Activated CD8-positive, alpha-beta memory T cell treated with anti-CD3 and anti-CD28 coated beads, Interleukin-2, amount 50 U/mL, for 48 hours (primary cell): ENCODE measurements at regions not wholly inside any gene's neighbourhood (a gene's known extent, or its start where the extent isn't known, plus 50 kb on each side); places are given as distances from the start of the nearest gene placed in this dataset.
"Not testable (repeated sequence)": the region's sequence is repeated elsewhere in the genome, so short reads cannot be mapped to it uniquely, and the experiment has no call there.

Experiments used
- DNase-seq: peaks from one replicate; pipeline ENCODE4 v3.0.0-alpha.2; 2020

DNA sequence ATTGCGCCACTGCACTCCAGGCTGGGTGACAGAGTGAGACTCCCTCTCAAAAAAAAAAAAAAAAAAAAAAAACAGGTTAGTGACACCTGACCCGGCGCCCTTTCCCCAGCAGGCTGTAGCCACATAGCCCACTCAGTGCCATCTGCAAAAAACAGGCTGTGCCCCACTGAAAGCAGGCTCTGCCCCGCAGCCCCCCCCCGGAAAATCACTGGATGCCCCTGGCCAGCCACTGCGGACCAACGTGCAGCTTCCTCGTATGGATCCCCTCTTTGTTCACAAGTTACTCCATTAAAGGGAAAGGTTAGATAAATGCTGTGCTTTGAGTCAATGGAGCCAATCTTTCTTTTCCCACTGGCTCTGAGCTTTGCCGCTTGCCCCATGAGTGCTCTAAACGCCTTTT lies 660.3 kb downstream of the TBC1D22A start:
- DNase-seq, result no peak

DNA sequence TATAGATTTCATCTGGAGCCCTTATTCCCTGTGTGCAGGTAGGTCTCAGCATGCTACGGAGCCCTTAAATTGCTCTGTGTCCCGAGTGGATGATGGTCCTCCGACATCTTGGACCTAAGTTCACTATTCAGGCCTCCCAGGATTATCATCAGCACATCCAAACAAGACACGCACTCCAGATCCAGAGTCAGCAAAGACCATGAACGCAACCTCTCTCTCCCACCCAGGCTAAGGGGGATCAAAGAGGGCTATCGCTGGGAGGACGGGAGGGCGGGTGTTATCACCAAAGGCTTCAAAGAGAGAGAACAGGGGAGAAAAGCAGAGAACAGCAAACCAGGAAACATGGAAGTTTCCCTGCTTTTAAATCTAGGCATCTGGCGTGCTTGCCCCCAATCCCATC lies 659.4 kb downstream of the TBC1D22A start:
- no peak for DNase-seq

DNA sequence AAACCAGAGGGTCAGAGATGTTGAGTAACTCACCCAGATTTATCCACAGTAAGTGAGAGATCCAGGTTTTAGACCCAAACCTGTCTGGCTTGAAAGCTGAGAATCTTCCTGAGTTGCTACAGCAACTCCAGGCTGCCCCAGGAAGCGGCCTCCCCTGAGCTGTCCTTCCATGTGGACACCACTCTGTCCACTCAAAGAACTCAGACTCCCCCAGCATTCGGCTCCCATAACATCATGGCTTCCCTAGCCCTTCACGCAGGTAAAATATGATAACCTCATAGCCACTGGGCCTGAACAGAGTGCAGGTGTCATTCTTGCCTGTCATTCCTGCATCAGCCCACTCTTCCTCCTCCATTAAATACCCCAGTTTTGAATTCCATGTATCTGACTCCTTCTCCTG lies 657.8 kb downstream of the TBC1D22A start:
- DNase-seq, result no peak

DNA sequence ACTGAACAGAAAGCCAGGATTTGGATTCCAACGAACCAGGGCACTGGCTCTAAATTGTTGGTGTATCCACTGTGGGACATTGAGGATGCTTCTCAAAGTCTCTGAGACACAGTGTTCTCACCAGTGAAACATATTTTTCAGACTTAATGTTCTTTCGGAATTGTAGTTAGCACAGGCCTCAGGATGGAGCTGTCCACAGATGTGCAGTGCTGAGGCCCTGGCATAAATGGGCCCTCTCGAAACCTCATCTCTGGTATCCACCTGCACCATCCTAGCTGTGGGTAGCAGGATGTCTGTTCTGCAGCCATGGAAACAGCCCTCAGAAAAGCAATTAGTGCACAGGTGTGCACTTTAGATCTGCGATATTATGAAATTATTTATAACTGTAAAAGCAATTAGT lies 656.8 kb downstream of the TBC1D22A start:
- no peak for DNase-seq

DNA sequence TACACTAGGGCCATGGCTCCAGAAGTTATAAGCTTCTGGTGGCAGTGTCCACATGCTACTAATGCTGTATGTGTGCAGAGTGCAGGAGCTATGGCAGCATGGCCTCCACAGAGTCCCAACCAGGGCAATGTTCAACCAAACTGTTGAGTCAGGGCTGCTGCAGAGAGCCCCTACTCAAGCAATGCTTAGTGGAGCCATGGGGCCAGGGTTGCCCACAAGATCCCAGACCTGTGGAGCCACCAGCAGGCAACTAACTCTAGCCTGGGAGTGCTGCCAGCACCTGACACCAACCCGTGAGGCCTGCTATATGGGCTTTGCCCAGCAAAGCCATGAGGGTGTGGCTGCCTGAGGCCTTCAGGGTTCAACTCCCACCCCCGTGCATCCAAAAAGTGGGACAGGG lies 655.2 kb downstream of the TBC1D22A start:
- DNase-seq, result no peak

DNA sequence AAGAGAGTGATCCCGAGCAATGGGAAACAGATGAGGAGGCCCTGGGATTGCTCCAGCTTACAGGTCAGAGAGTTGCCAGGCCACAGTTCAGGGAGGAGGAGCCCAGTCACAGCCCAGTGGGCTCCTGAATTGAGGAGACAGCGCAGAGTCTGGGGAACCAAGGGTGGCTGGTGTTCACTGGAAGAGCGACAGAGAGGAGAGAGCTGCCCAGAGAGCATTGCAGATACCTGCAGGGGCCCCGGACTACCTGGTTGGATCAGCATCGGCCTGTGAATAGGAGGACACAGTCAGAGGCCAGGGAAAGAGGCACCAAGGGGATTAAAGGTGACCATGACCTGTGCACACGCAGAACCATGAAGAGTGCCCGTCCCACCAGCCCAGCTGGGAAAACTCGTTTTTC lies 648.6 kb downstream of the TBC1D22A start:
- DNase-seq, result peak; percentile 3

DNA sequence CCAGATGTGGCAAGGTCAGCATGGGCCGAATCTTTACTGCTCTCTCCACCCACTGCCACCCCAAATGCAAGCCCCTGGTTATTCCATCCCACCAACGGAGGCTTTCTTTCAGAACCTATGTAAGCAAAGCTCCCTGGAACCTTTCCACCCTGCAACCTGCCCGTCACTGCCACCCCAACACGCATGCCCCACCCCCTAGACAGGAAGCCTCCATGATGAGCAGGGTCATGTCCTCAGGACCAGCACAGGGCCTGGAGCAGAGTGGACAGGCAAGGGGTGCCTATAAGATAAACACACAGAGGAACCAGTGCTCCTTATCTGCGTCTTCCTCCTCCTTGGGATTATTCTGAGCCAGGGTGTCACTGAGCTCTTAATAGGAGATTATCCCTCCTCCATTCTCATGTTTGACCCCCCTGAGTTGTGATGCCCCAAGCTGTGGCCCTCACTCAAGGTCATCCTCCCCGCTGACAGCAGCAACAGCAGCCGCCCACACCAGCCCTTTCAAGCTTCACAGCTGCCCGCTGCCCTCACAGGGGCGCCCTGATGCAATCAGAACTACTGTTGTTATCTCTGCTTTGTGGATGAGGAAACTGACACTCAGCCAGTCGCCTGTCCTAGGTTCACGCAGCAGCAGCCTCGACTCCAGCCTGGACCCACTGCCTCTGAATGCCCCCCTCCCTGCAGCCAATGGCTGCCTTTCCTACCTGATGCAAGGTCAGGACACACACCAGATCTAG lies 647.3 kb downstream of the TBC1D22A start:
- peak; percentile 22 for DNase-seq

DNA sequence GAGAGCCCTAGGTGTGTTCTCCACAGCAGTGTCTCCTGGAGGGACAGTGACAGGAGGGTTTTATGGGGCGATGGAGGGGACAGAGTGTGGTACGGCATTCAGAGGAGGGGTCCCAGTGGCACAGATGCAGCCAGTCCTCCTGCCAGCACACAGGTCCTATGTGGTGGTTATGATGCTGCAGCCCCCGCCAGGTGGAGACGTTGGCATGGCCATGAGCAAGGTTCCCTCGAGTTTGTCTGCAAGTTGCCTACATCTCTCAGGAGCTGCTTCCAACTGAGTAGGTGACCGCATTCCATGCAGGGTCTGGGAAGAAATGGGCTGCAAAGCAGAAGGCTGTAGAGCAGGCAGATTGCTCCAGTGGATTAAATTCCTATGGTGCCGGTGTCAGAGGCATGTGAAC lies 646.0 kb downstream of the TBC1D22A start:
- DNase-seq, result peak; percentile 34

DNA sequence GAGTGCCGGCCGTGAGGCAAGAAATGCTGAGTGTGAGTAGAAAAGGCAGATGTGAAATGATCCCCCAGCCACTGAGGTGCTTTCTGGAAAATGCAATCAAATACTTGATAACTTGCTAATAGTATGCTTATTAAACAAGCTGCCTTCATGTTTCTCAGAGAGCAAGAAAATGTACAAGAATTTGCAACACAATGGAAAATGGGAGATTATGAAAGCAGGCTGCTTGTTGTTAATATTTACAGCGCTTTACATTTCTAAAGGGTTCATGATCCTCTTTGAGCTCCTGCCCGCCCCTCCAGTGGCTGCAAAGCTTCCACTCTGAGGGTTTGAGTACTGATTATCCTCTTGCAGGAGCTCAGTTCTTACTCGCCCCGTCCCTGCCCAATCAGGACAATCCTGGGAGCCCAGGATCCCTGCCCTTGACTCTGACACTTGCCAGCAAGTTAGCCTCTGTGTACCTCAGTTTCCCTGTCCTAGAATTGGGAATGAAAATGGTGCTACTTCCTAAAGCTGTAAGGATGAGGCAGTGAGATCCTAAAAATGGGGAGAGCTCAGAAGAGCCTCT lies 645.1 kb downstream of the TBC1D22A start:
- DNase-seq, result peak; percentile 4

DNA sequence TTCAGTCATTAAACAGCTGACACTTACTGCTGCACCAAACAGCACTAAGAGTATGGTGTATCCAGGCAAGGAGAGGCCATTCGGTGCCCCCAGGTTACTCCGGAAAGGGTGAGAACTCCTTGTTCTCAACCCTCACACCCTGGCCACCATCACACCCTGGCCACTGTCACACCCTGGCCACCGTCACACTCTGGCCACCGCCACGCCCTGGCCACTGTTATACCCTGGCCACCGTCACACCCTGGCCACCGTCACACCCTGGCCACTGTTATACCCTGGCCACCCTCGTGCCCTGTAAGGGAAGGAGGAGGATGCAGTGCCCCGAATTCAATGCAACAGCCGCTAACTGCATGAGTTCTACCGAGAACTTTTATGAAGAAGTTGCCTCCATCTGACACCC lies 644.4 kb downstream of the TBC1D22A start:
- no peak for DNase-seq

DNA sequence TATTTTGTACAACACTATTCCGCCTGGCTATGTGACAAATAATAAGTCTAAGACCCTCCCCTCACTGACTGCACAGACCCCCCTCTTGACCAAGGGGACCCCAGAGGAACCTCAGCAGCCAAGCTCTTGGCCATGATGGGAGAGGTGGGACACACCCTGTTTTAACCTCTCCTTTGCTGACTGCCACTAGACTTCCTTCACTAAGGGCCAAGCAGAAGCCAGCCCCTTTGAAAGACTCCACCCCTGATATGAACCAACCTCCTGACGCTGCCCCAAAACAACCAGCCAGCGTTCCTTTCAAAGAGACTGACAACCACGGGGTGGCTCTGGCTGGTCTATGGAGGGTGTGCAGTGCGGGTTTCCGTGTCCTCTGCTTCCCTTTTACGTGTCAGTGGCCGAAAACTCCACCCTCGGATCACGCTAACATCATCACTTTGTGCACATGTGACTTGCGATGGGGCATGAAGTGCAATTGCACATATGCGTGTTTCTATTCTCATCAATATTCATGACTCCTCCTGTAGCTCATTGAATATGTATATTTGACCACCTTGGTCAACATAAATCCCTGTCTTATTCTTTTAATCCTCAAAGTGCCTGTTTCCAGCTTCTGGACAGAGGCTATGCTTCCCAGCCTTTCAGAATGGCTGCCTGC lies 643.9 kb downstream of the TBC1D22A start:
- DNase-seq, result peak; percentile 28

DNA sequence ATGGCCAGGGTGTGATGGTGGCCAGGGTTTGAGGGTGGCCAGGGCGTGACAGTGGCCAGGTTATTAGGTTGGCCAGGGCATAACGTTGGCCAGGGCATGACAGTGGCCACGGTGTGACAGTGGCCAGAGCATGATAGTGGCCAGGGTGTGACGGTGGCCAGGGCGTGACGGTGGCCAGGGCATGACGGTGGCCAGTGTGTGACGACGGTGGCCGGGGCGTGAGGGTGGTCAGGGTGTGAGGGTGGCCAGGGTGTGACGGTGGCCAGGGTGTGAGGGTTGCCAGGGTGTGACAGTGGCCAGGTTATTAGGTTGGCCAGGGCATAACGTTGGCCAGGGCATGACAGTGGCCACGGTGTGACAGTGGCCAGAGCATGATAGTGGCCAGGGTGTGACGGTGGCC lies 642.8 kb downstream of the TBC1D22A start:
- not testable (repeated sequence) for DNase-seq

DNA sequence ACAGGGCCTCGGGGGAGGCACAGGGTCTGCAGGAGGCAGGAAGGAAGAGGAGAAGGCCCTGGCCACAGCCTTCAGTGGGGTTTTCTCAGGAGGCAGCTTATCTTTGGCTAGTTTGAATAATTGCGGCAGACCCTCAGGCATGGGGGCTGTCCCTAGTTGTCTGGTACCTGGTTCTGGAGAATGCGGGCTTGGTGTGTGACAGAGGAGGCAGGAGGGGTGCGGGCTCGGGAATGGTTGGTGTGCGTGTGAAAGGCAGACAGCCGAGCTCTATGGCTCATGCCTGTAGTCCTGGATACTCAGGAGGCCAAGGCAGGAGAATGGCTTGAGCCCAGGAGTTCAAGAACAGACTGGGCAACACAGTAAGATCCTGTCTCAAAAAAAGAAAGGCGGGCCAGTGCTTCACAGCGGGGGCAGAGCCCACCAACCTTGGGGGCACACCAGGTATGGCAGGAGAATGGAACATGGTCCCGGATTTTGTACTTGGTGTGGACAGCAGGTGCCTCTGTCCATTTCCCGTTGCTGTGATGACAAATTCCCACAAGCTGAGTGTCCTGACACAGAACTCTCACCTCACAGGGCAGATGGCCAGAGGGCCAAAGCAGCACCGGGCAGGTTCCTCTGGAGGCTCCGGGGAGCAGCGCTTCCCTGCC lies 640.6 kb downstream of the TBC1D22A start:
- DNase-seq, result no peak

DNA sequence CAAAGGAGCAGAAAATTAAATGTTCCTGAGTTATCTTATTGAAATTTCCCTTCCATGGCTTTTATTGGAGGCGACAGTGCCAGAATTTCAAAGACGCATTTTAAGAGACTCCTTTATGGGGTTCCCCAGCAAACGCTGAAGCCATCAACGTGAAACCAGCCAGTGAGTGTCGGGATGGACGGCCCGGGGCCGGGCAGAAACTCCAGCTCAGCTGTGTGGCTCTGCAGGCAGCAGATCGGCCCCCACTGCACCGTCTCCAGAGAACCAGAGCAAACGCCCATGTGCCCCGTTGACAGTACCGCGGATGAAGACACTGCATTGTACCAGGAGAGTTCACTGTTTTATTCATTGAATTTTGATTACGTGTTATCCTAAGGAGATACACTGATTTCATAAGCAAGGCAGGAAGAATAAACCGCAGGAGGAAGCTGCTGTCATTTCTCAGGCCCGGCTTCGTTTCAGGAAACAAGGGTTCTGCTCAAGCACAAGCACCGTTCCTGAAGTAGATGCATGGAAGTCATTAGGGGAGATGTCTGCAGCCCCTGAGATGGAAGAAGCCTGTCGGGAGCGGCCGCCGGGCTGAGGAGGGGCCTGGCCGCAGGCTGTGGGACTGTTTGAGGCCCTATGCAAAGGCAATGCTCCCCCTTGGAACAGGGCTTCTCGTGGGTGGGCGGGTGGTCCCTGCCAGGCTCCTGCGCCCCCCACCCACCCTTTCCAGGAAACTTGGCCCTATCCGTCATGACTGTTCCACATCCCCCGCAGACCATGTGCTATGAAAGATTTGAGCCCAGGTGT lies 639.7 kb downstream of the TBC1D22A start:
- no peak for DNase-seq

DNA sequence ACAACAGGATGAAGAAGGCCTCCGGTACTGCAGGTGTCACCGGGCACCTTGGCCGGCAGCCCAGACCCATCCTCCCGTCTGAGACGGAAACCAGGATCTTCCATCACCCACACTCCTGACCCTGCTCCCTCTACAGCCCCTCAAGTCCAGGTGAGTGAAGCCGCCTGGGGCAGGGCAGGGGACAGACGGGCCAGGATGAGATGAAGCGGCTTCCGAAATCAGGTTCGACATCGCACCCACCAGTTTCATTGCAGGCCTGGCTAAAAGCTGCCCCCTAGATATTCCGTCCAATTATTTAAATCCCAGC lies 639.1 kb downstream of the TBC1D22A start:
- no peak for DNase-seq

DNA sequence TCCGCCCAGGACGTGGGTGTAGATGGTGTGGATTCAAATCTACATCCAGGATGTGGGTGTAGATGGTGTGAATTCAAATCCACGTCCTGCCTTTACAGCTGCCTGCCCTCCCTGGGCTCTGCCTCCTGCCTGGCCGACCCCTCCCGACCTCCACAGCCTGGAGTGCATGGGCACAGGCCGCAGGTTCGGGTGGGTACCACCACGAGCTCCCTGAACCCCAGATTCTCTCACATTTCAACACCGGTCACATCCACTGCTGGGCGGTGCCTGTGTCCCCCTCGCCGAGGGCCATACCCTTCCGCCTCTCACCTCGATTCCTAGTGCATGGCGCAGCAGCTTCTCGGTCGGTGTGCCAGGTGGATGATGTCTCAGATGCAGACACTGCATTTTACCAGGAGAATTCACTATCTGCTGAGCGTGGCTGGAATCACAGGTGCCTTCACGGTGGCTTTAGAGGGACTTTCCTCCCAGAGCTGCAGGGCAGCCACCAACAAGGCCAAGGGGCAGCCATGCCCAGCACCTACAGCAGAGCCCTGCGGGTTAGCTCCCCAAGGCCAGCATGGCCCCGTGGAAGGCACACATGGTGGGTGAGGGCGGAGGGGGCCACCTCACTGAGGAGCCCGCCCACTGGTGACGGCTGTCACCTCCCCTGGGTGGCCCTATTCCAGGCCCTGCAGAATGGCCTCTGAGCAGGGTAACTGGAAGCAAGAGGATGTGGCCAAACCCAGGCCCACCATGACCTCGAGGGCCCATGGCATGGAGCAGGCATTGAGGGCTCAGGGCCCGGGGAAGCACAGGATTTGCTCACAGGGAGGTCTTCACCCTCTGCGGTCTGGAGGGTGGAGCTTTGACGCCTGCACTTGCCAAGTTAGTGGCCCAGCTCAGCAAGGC lies 638.5 kb downstream of the TBC1D22A start:
- no peak for DNase-seq

DNA sequence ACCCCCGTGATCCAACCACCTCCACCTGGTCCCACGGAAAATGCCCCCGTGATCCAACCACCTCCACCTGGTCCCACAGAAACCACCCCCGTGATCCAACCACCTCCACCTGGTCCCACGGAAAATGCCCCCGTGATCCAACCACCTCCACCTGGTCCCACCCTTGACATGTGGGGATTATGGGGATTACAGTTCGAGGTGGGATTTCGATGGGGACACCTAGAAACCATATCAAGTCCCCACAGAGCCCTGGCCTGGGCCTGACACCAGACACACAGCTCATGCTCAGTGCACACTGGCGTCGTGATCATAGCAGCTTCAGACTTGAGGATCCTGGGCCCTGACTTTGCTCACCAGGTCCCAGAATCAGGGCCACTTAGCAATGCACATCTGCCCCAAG lies 637.7 kb downstream of the TBC1D22A start:
- not testable (repeated sequence) for DNase-seq

DNA sequence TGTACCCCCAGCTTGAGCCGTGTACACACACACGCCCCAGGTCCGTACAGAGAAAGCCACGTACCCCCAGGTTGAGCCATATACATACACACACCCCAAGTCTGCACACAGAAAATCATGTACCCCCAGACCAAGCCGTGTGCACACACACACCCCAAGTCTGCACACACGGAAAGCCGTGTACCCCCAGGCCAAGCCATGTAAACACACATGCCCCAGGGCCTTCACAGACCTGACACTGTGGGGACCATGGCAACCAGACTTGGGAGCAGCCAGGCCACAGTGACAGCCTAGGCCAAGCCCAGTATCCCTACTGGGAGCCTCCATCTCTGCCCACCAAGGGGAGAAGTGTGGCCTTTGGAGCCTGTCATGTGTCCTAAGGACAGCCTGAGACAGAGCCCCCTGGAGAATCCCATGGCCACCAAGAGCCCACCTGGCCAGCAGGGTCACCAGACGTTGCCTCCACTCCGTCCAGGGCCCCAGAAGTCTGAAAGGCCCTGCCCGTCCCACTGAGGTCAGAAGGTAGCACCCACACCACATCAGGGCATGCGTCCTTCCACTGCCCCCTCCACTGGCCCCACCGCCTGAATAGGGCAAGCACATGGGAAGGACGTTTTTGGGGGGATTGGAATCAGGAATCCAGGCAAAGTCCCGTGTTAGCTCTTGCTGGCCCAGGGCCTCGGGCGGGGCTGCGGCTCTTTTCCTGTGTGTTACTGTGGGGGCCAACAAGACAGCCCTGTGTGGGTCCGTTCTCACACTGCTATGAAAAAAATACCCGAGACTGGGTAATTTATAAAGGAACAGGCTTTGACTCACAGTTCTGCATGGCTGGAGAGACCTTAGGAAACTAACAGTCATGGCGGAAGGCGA lies 636.7 kb downstream of the TBC1D22A start:
- DNase-seq, result no peak

DNA sequence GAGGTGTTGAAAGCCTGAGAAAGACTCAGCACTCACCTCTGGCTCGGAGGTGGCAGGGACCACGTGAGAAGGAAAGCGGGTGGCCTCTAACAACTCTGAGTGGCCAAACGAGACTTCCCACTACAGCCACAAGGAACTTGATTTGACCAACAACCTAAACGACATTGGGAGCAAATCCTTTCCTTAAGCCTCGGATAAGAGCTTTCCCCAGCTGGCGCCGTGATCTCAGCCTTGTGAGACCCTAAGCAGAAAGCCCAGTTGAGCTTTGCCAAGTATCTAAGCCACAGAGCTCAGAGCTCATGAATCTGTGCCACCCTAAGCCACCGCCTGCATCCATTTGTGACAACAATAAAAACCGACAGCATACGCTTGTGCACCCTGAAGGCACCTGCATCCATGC lies 636.0 kb downstream of the TBC1D22A start:
- no peak for DNase-seq

DNA sequence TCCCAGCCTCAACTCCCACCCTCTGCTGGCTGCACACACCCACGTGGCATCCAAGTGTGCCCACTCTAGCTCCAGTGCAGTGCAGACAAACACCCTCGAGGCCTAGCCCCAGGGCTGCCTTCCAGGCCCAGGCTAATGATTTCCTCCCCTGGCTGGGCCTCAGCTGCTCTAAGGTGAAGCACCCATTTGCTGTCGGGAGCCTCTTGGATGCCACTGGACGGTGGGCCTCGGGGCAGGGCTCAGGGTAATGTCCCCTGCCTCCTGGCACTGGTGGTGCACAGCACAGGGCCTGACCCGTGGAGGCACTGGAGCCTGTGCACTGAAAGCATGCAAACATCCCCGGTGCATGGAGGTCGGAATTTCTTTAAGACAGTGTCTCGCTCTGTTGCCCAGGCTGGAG lies 635.2 kb downstream of the TBC1D22A start:
- no peak for DNase-seq

DNA sequence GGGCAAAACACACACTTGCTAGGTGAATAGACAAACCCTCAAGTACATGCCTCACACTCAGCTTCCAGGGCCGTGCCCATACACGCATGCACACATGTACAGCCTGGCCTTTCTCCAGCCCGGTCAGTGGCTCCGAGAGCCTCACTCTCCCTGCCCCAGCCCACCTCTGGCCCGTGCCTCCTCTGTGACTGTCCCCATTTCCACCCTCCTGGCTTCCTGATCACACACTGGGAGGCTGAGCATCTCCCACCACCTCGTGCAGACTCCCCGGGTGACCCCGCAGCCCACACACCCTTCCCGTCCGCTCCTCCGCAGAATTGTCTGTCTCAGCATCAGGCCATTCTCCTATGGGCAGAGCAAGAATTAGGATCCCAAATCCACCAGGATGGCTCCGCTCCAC lies 634.1 kb downstream of the TBC1D22A start:
- DNase-seq, result no peak
